Upper lobe of left lung (tissue), 6 donors: ENCODE measurements at regions not wholly inside any gene's neighbourhood (a gene's known extent, or its start where the extent isn't known, plus 50 kb on each side); places are given as distances from the start of the nearest gene placed in this dataset.

ENCODE experiments used
- ATAC-seq, 2 donors: fragments of 200-7000 bp; cut with Tn5 transposase; one replicate each; pipeline ENCODE4 v1.9.1; 2022; ENCODE audit warnings: mild to moderate bottlenecking in 2 of 2, moderate library complexity in 2 of 2; ENCODE audit not compliant: low FRiP score in 2 of 2
- DNase-seq, 2 donors: peaks; one replicate each; pipeline ENCODE4 v3.0.0-alpha.2; 2019 to 2020
- H3K27ac ChIP-seq, 4 donors: fragments of 200-600 bp; sonication (generic); one replicate each; pipeline ENCODE4 v1.5.1; 2016 to 2019
- H3K27me3 ChIP-seq, 4 donors: fragments of 200-600 bp; sonication (generic); one replicate each; pipeline ENCODE4 v1.5.1; 2017 to 2019
- H3K36me3 ChIP-seq, 4 donors: fragments of 200-600 bp; sonication (generic); one replicate each; pipeline ENCODE4 v1.5.1; 2016 to 2019
- H3K4me1 ChIP-seq, 4 donors: fragments of 200-600 bp; sonication (generic); one replicate each; pipeline ENCODE4 v1.5.1; 2018 to 2019
- H3K4me3 ChIP-seq, 4 donors: fragments of 200-600 bp; sonication (generic); one replicate each; pipeline ENCODE4 v1.5.1; 2017 to 2019; ENCODE audit warnings: mild to moderate bottlenecking in 2 of 4, moderate library complexity in 1 of 4
- H3K9me3 ChIP-seq, 4 donors: fragments of 200-600 bp; sonication (generic); one replicate each; pipeline ENCODE4 v1.5.1; 2018 to 2019
- CTCF ChIP-seq, 6 experiments: fragments of 450-650 bp in 4 of 6; fragments of 200-600 bp in 2 of 6; sonication (generic) in 2 of 6; IDR thresholded peaks; one replicate each; pipeline ENCODE4 v1.5.1; 2016 to 2019; ENCODE audit warnings: antibody characterized with exemption in 6 of 6
- EP300 ChIP-seq, 4 donors: sonication (generic); formaldehyde crosslinking; IDR thresholded peaks; one replicate each; pipeline ENCODE4 v1.5.1; 2017; ENCODE audit warnings: antibody characterized with exemption in 4 of 4, control low read depth in 2 of 4
- POLR2A ChIP-seq, 4 donors: fragments of 450-650 bp; IDR thresholded peaks; one replicate each; pipeline ENCODE4 v1.5.1; 2016 to 2017; ENCODE audit warnings: antibody characterized with exemption in 4 of 4, mild to moderate bottlenecking in 2 of 4
- POLR2AphosphoS5 ChIP-seq, 2 donors: sonication (generic); formaldehyde crosslinking; IDR thresholded peaks; one replicate each; pipeline ENCODE4 v1.5.1; 2017; ENCODE audit warnings: antibody characterized with exemption in 2 of 2
- WGBS, 2 donors: methylation state at CpG; one replicate each; pipeline ENCODE4 v1.1.5; 2017 to 2018; 5-methylcytosine and 5-hydroxymethylcytosine counted together
- donor health status: DM: no; HTN: no; CAD: no; lungs with moderate emphysema.
- donor health status: DM: no; HTN: yes; CAD: no; lungs with severe emphysema.

GRCh38 chr3:117799387-117799735, 1089.8 kb downstream of the TUSC7 start:
- Histone ChIP-seq H3K27me3 (no peaks in the 10 kb centered on the region), H3K4me1 (peaks cover 0 to 3% (median 0%) of the 10 kb centered on the region in 4 donors), H3K27ac (no peak overlapping the region), H3K36me3 (no peaks in the 10 kb centered on the region), H3K9me3 (no peaks in the 10 kb centered on the region), H3K4me3 (no peak overlapping the region)
- DNase-seq (no peak), ATAC-seq (no peak)
- WGBS, 2 donors: 80 to 81% methylated on average over 2 of the region's 2 CpGs
- TF ChIP-seq POLR2AphosphoS5 (IDR thresholded peaks at IDR 0.05): no peak
- TF ChIP-seq CTCF (IDR thresholded peaks at IDR 0.05): no peak
- no peak for TF ChIP-seq POLR2A (IDR thresholded peaks at IDR 0.05)
- TF ChIP-seq EP300 (IDR thresholded peaks at IDR 0.05): no peak

GRCh38 chr3:117801912-117802239, 1092.3 kb downstream of the TUSC7 start:
- Histone ChIP-seq H3K4me3 (no peak overlapping the region), H3K36me3 (no peaks in the 10 kb centered on the region), H3K27me3 (no peaks in the 10 kb centered on the region), H3K4me1 (peaks cover 0 to 3% (median 0%) of the 10 kb centered on the region in 4 donors), H3K9me3 (no peaks in the 10 kb centered on the region), H3K27ac (no peak overlapping the region)
- WGBS, 2 donors: 12 to 23% methylated on average over 2 of the region's 2 CpGs
- ATAC-seq (no peak), DNase-seq (no peak)
- TF ChIP-seq CTCF (IDR thresholded peaks at IDR 0.05) (no peak), EP300 (IDR thresholded peaks at IDR 0.05) (no peak), POLR2A (IDR thresholded peaks at IDR 0.05) (no peak), POLR2AphosphoS5 (IDR thresholded peaks at IDR 0.05) (no peak)

DNA sequence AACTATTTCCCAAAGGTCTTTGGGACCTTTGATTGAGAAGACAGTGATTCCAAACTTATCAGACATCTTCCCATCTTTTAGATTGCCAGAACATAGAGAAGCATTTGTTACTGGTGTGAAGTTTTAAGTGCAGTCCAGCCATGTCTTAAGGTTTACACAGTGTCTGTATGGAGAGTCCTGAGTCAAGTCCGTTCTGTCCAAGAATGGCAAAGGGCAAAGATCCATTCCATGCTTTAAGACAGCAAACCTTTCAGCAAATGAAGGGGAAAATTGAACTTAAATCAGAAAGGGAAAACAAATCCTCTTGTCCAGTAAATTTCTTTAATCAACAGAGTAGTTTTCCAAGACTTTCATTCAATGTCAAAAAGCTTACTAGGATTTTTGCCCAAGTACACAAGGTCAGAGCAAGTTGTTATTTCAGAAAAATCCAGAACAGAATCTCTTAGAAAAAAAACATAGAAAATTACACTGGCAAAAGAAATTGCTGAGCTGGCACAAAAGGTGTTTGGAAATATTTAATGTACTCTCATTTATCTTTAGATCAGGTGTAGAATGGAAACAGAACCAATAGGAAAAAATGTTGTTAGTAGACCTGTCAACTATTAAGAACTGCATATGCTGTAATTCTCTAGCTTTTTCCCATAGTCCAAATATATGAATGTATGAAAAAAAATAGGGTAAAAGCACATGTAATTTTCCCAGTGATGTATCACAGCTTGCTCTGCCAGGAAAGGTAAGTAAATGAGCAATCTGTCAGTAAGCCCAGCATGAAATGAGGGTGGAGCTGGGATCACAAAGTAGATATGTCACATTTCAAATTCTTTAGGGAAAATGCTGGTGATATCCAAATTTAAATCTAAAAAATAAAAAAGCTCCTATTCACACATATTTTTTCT, 1099.9 kb downstream of the TUSC7 start:
- no peaks in the 10 kb centered on the region for H3K27me3 ChIP-seq
- no peaks in the 10 kb centered on the region for H3K9me3 ChIP-seq
- ATAC-seq (no peak), DNase-seq (no peak)
- no peak for TF ChIP-seq POLR2A (IDR thresholded peaks at IDR 0.05)
- no peak for TF ChIP-seq EP300 (IDR thresholded peaks at IDR 0.05)
- no peak for TF ChIP-seq CTCF (IDR thresholded peaks at IDR 0.05)
- TF ChIP-seq POLR2AphosphoS5 (IDR thresholded peaks at IDR 0.05): no peak
- no peak overlapping the region for H3K4me3 ChIP-seq
- H3K27ac ChIP-seq: no peak overlapping the region
- 71 to 82% methylated on average over 1 of the region's 1 CpG for WGBS, 2 donors
- H3K4me1 ChIP-seq: no peaks in the 10 kb centered on the region
- H3K36me3 ChIP-seq: no peaks in the 10 kb centered on the region

DNA sequence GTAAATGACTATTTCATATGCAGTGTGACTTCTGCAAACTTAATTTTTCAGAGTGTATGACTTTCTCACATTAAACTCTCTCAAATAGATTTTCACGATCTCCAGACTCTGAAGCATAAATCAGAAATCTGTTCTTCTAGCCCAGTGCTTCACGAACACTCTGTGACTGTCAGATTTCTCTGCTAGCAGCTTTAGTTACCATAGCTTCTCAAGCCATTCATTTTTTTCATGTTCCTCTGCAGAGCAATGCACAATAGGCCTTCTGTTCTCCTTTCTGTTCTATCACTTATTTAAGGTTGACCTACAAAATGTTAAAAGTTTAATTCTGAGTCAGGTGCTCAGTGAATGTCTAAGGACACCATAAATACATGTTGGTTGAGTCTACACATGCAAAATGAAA, 1102.2 kb downstream of the TUSC7 start:
- DNase-seq: no peak
- ATAC-seq: no peak
- H3K27ac ChIP-seq: no peak overlapping the region
- no peaks in the 10 kb centered on the region for H3K27me3 ChIP-seq
- H3K4me1 ChIP-seq: no peaks in the 10 kb centered on the region
- H3K36me3 ChIP-seq: no peaks in the 10 kb centered on the region
- TF ChIP-seq POLR2AphosphoS5 (IDR thresholded peaks at IDR 0.05): no peak
- no peak for TF ChIP-seq CTCF (IDR thresholded peaks at IDR 0.05)
- WGBS, 2 donors: 67 to 85% methylated on average over 2 of the region's 2 CpGs
- no peaks in the 10 kb centered on the region for H3K9me3 ChIP-seq
- H3K4me3 ChIP-seq: no peak overlapping the region

DNA sequence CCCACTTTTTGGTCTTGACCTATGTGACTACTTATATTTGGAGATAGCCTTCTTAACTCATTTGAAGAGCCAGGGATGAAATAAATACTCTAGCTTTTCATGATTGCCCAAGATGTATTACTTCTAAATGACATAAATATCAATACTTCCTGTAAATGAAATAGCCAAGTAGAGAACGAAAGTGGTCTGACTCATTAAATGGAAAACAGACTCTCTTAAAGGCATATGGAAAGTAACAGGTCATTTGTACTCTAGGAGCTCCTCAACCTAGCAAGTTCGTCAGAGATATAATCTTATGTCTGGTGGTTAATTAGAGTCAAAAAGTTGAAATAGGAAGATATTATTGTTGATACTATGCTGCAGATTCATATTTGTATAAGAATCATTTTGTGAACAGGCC, 1105.4 kb downstream of the TUSC7 start:
- DNase-seq: no peak
- no peaks in the 10 kb centered on the region for H3K36me3 ChIP-seq
- no peak overlapping the region for H3K4me3 ChIP-seq
- no peak for ATAC-seq
- no peaks in the 10 kb centered on the region for H3K4me1 ChIP-seq
- 49 to 52% methylated on average over 2 of the region's 2 CpGs for WGBS, 2 donors
- H3K27ac ChIP-seq: no peak overlapping the region
- no peaks in the 10 kb centered on the region for H3K9me3 ChIP-seq
- TF ChIP-seq CTCF (IDR thresholded peaks at IDR 0.05) (no peak), POLR2AphosphoS5 (IDR thresholded peaks at IDR 0.05) (no peak), POLR2A (IDR thresholded peaks at IDR 0.05) (no peak), EP300 (IDR thresholded peaks at IDR 0.05) (no peak)
- H3K27me3 ChIP-seq: no peaks in the 10 kb centered on the region
